Naive B cell (primary cell): ENCODE measurements at regions not wholly inside any gene's neighbourhood (a gene's known extent, or its start where the extent isn't known, plus 50 kb on each side); places are given as distances from the start of the nearest gene placed in this dataset.
A peak's percentile ranks its signal among the peaks of the same experiment; 100 is the strongest.
"Not testable (repeated sequence)": the region's sequence is repeated elsewhere in the genome, so short reads cannot be mapped to it uniquely, and the experiment has no call there.

Source experiments
- ATAC-seq, 2 donors: fragments of 150-1000 bp; cut with Tn5 transposase; 2 replicates each; pipeline ENCODE4 v1.10.0; 2021; ENCODE audit warnings: low read depth in 2 of 2, mild to moderate bottlenecking in 2 of 2, moderate library complexity in 2 of 2
- DNase-seq: peaks from one replicate; pipeline ENCODE4 v3.0.0; 2022
- H3K27ac Mint-ChIP-seq, 6 donors: one replicate each; pipeline ENCODE4 v1.8.0; 2020 to 2022; ENCODE audit warnings: mild to moderate bottlenecking in 6 of 6, mixed read lengths in 6 of 6, moderate library complexity in 5 of 6, inconsistent platforms in 2 of 6
- H3K27me3 Mint-ChIP-seq, 3 donors: one replicate each; pipeline ENCODE4 v1.8.0; 2021 to 2022; ENCODE audit warnings: mixed read lengths in 3 of 3, mild to moderate bottlenecking in 1 of 3
- H3K36me3 Mint-ChIP-seq, 2 donors: one replicate each; pipeline ENCODE4 v1.8.0; 2020 to 2022; ENCODE audit warnings: mixed read lengths in 2 of 2, inconsistent platforms in 1 of 2, mild to moderate bottlenecking in 1 of 2
- H3K4me1 Mint-ChIP-seq, 3 donors: one replicate each; pipeline ENCODE4 v1.8.0; 2020 to 2022; ENCODE audit warnings: mixed read lengths in 3 of 3, inconsistent platforms in 1 of 3, mild to moderate bottlenecking in 1 of 3, moderate library complexity in 1 of 3
- H3K4me3 Mint-ChIP-seq, 8 donors: one replicate each; pipeline ENCODE4 v1.8.0; 2020 to 2022; ENCODE audit warnings: mild to moderate bottlenecking in 8 of 8, mixed read lengths in 8 of 8, moderate library complexity in 8 of 8, inconsistent platforms in 2 of 8
- H3K9me3 Mint-ChIP-seq, 7 donors: one replicate each; pipeline ENCODE4 v1.8.0; 2020 to 2022; ENCODE audit warnings: mixed read lengths in 7 of 7, mild to moderate bottlenecking in 5 of 7, inconsistent platforms in 2 of 7, moderate library complexity in 1 of 7

DNA sequence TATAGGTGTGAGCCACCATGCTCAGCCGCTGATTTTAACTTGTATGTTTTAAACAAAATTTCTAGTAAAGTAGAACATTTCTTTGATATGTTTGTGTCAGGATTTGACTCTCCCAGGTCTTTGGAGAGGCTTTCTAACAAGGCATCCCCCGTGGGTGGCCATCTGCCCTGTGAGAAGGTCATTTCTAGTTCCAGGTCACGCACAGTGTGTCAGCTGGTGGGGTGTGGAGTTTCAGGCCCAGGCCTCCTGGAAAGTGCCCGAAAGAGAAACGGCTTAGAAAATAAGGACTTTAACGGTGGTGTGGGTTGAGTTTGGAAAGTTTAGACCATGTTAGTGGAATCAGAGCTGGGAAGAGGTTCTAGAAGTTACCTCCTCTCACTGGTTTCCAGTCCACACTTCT lies 61.0 kb downstream of the SPDYE17 start:
- not testable (repeated sequence) for DNase-seq, H3K4me3 Mint-ChIP-seq, H3K36me3 Mint-ChIP-seq, H3K4me1 Mint-ChIP-seq, H3K27me3 Mint-ChIP-seq, H3K9me3 Mint-ChIP-seq, H3K27ac Mint-ChIP-seq, ATAC-seq

GRCh38 chr7:76969892-76970291 lies 62.3 kb downstream of the SPDYE17 start:
- H3K4me1 Mint-ChIP-seq, DNase-seq, H3K27ac Mint-ChIP-seq, H3K36me3 Mint-ChIP-seq, H3K27me3 Mint-ChIP-seq, H3K4me3 Mint-ChIP-seq, ATAC-seq, H3K9me3 Mint-ChIP-seq: not testable (repeated sequence)

DNA sequence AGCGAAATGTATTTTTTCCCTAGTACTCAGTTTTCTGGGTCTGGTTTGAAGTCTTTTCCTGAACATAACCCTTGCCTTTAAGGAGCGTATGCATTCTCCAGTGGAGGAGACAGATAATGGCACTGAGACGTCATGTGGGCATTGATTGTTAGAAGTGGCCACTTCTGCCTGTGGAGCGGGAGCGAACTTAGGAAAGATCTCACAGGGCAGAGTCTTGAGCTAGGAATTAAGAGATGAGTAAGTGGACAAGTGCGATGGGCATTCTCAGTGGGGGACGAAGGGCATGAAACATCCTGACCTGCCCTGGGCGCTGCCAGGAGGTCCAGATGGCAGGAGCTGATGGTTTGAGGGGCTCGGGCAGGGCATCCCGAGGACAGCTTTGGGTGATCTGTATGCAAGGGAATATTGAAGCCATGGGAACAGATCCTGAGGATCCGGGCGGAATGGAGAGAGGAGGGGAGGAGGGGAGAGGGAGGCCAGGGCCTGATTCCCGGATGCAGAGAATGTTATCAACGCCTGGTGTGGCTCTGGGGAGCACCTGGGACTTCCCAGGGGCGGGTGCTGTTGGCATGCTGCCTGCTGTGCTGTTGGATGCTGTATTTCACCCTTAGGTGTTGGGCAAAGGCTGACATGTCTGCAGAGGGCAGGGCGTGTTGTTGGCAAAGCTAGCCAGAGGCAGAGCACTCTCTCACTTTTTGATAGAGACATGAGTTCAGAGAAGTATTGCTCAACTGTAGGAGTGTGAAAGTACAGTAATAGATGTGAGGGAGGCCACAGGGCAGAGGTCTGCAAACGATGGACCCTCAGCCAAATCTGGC lies 66.2 kb downstream of the SPDYE17 start:
- H3K4me1 Mint-ChIP-seq = peaks cover 0 to 12% (median 0%) of the 10 kb centered on the region in 3 donors
- not testable (repeated sequence) for ATAC-seq, H3K4me3 Mint-ChIP-seq, DNase-seq, H3K9me3 Mint-ChIP-seq, H3K36me3 Mint-ChIP-seq, H3K27ac Mint-ChIP-seq, H3K27me3 Mint-ChIP-seq

DNA sequence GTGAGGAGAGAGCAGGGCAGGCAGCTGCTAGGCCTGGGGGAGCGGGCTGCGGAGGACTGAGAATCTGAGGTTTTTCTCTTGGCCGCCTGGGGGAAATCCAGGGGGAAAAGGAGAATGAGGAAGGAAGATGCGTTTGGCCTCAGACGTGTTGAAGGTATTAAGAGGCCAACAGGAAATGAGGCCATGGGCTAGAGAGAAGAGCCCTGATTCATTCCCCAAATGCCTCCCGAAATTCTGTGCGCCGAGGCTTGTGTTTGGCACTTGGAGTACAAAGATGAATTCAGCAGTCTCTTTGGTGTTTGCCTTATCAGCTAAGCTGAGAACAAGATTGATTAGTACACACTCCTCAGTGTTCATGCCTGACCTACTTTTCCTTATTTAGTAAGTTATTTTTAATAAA lies 68.1 kb downstream of the SPDYE17 start:
- not testable (repeated sequence) for DNase-seq, H3K9me3 Mint-ChIP-seq, ATAC-seq, H3K36me3 Mint-ChIP-seq, H3K27me3 Mint-ChIP-seq, H3K4me3 Mint-ChIP-seq, H3K27ac Mint-ChIP-seq
- peaks cover 0 to 12% (median 0%) of the 10 kb centered on the region in 3 donors for H3K4me1 Mint-ChIP-seq

- H3K36me3 Mint-ChIP-seq, ATAC-seq, H3K27me3 Mint-ChIP-seq: not testable (repeated sequence)
Observed at GRCh38 chr7:76963061-76963460, 69.1 kb downstream of the SPDYE17 start.

GRCh38 chr7:76960400-76960986 lies 71.7 kb downstream of the SPDYE17 start:
- DNase-seq, H3K9me3 Mint-ChIP-seq, H3K4me3 Mint-ChIP-seq, H3K27ac Mint-ChIP-seq, H3K36me3 Mint-ChIP-seq, H3K27me3 Mint-ChIP-seq: not testable (repeated sequence)
- peaks cover 0 to 12% (median 0%) of the 10 kb centered on the region in 3 donors for H3K4me1 Mint-ChIP-seq
- peak; percentile 51 to 57 for ATAC-seq

More at GRCh38 chr7:76963061-76963460, 69.1 kb downstream of the SPDYE17 start:
- not testable (repeated sequence) for H3K4me3 Mint-ChIP-seq, H3K27ac Mint-ChIP-seq, H3K9me3 Mint-ChIP-seq, DNase-seq
- peaks cover 0 to 12% (median 0%) of the 10 kb centered on the region in 3 donors for H3K4me1 Mint-ChIP-seq

GRCh38 chr7:76959573-76960399 lies 72.4 kb downstream of the SPDYE17 start:
- DNase-seq = not testable (repeated sequence)
- peak; percentile 96 to 97 for ATAC-seq

DNA sequence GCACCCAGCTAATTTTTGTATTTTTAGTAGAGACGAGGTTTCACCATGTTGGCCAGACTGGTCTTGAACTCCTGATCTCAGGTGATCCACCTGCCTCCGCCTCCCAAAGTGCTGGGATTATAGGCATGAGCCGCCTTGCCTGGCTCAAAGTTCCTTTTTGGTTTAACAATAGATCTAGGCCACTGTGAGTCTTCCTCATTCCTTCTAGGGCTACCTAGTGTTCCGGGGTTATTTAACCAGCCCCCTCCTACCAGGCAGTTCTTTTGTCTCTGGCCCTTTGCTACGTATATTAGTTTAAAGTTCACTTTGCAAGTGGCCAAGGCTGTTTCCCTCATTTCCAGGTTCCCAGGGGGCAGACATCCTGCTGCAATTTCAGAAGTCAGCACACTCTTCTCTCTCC lies 75.6 kb downstream of the SPDYE17 start:
- not testable (repeated sequence) for H3K4me3 Mint-ChIP-seq, DNase-seq, H3K4me1 Mint-ChIP-seq, ATAC-seq, H3K36me3 Mint-ChIP-seq, H3K27ac Mint-ChIP-seq, H3K9me3 Mint-ChIP-seq, H3K27me3 Mint-ChIP-seq

More at GRCh38 chr7:76959573-76960399, 72.4 kb downstream of the SPDYE17 start:
- peaks cover 0 to 11% (median 0%) of the 10 kb centered on the region in 3 donors for H3K4me1 Mint-ChIP-seq
- not testable (repeated sequence) for H3K27ac Mint-ChIP-seq, H3K36me3 Mint-ChIP-seq, H3K9me3 Mint-ChIP-seq, H3K27me3 Mint-ChIP-seq
- H3K4me3 Mint-ChIP-seq = peak overlapping the region in 1 of 8 donors; percentile 53

DNA sequence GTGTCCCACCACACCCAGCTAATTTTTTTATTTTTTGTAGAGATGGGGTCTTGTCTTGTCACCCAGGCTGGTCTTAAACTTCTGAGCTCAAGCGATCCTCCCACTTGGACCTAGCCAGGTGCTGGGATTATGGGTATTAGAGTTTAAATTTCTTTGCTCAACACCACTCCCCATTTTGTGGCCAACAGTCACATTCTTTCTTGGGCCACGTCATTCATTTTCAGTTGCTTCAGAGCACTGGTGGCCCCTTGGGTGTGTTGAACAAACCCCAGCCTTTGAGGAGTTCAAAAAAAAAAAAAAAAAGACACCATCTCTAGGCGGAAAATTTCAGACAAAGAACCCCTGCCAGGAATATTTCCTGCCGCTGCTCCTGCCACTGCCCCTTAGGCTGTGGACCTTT lies 77.0 kb downstream of the SPDYE17 start:
- not testable (repeated sequence) for ATAC-seq, H3K9me3 Mint-ChIP-seq, H3K27ac Mint-ChIP-seq, H3K27me3 Mint-ChIP-seq, DNase-seq, H3K36me3 Mint-ChIP-seq, H3K4me3 Mint-ChIP-seq, H3K4me1 Mint-ChIP-seq

DNA sequence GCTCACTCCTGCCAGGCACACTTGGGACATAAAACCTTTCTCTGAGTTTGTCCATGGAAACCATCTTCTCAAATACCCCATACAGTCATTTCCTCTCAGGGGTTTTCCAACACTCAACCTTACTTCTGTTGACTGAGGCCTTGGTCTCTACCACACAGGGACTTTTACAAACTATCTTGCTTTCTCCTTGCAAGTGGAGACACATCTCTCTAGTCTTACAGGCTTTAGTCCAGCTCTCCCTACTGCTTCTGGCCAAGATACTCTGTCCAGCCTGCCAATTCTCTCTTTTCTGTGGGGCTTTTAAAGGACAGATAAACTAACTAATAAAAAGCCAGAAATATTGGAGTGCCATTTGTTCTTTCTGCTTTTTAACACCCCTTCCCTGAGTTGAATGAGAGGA lies 87.6 kb downstream of the SPDYE17 start:
- peak overlapping the region in 2 of 6 donors; percentile 47 to 59 for H3K27ac Mint-ChIP-seq

DNA sequence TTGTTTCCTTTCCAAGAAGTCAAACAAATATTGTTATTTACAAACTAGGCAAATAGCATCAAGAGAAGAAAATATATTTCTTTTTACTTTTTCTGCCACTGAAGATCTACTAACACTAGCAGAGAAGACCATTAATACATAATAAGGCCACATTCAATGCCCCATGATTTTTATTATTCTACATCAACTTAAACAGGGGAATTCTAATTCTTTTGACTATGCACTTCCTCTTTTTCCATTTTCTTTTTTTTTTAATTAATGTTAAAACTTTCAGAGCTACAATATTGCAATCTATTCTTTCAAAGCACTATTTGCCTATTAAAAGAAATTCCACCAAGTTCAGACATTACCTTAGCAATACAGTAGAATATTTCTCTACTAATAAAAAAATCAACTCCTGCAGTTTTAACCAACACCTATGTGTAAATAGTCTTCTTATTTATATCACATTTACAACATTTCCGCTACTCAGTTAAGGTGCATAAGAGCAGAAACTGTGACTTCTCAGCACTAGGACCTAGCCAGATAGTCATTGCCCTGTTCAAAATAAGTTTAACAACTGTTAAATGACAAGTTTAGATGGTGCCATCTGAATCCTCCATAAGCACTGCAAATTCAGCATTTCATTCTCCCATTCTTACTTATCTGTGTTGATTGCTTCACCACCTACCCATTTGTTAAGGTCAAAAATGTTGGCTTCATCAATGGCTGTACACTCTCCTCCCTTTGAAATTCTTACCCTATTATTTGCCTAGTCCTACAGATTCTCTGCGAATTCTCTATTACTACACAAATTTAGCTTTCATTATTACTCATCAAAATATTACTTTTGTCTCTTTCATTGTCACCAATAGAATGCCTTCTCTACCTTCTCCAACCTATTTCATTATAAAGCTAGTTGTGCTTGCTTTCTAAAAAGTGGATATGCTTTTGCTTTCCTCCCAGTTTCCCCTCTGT lies 90.1 kb downstream of the SPDYE17 start:
- H3K4me3 Mint-ChIP-seq = peak overlapping the region in 1 of 8 donors; percentile 66

More for the DNA sequence above, 87.6 kb downstream of the SPDYE17 start:
- not testable (repeated sequence) for H3K27me3 Mint-ChIP-seq, H3K36me3 Mint-ChIP-seq, DNase-seq, H3K4me3 Mint-ChIP-seq, H3K9me3 Mint-ChIP-seq, H3K4me1 Mint-ChIP-seq
- peak; percentile 50 to 61 for ATAC-seq

DNA sequence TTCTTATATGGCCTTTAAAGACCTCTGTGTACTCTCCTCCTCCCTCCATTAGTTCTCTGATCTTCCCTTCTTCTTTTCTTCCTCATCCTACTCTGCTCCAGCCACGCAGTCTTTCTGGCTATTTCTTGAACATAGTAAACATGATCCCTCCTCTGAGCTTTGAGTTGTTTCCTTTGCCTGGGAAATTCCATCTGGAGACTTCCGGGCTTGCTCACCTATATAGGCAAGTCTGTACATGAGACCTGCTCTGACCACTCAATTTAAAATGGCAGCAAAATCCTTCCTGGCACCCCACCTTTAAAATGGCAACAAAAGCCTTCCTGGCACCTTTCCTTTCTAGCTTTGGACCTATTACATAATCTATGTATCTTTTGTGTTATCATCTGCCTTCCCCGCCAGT lies 94.4 kb downstream of the SPDYE17 start:
- H3K27me3 Mint-ChIP-seq = peaks cover 20 to 39% (median 33%) of the 10 kb centered on the region in 3 donors
- H3K4me3 Mint-ChIP-seq, DNase-seq, H3K27ac Mint-ChIP-seq, H3K36me3 Mint-ChIP-seq, ATAC-seq, H3K4me1 Mint-ChIP-seq, H3K9me3 Mint-ChIP-seq: not testable (repeated sequence)

More for the DNA sequence above, 90.1 kb downstream of the SPDYE17 start:
- peaks cover 13 to 16% (median 14%) of the 10 kb centered on the region in 3 donors for H3K27me3 Mint-ChIP-seq
- not testable (repeated sequence) for DNase-seq, H3K9me3 Mint-ChIP-seq, H3K4me1 Mint-ChIP-seq, H3K36me3 Mint-ChIP-seq
- peak; percentile 52 to 67 for ATAC-seq
- peak overlapping the region in 1 of 6 donors; percentile 92 for H3K27ac Mint-ChIP-seq

DNA sequence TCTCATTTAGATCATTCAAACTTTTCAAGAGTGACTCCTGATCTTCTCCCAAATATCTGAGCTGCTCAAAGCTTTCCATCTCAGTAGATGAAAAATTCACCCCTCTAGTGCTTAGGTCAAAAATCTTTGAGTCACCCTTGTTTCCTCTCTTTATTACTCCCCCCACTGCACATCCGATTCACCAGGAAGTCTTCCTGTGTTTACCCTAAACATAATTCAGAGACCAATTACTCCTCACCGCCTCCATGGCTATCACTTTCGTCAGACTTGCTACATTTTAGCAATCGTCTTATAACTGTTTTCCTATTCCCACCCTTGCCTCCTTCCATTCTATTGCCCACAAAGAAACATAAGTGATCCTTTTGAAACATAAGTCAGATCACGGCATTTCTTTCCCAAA lies 94.8 kb downstream of the SPDYE17 start:
- not testable (repeated sequence) for DNase-seq, H3K4me1 Mint-ChIP-seq, H3K36me3 Mint-ChIP-seq, H3K9me3 Mint-ChIP-seq, H3K4me3 Mint-ChIP-seq, H3K27ac Mint-ChIP-seq, ATAC-seq
- H3K27me3 Mint-ChIP-seq = peaks cover 21 to 40% (median 36%) of the 10 kb centered on the region in 3 donors
